Activated CD8-positive, alpha-beta memory T cell treated with anti-CD3 and anti-CD28 coated beads for 48 hours (primary cell): ENCODE measurements at regions not wholly inside any gene's neighbourhood (a gene's known extent, or its start where the extent isn't known, plus 50 kb on each side); places are given as distances from the start of the nearest gene placed in this dataset.

Experiments
- DNase-seq, 3 experiments: peaks; one replicate each; pipeline ENCODE4 v3.0.0-alpha.2; 2020; ENCODE audit warnings: low read depth in 2 of 3, low spot score in 2 of 3

- no peak for DNase-seq
These were observed 180.4 kb downstream of the KIF26A start for GRCh38 chr14:104318558-104319490.

DNA sequence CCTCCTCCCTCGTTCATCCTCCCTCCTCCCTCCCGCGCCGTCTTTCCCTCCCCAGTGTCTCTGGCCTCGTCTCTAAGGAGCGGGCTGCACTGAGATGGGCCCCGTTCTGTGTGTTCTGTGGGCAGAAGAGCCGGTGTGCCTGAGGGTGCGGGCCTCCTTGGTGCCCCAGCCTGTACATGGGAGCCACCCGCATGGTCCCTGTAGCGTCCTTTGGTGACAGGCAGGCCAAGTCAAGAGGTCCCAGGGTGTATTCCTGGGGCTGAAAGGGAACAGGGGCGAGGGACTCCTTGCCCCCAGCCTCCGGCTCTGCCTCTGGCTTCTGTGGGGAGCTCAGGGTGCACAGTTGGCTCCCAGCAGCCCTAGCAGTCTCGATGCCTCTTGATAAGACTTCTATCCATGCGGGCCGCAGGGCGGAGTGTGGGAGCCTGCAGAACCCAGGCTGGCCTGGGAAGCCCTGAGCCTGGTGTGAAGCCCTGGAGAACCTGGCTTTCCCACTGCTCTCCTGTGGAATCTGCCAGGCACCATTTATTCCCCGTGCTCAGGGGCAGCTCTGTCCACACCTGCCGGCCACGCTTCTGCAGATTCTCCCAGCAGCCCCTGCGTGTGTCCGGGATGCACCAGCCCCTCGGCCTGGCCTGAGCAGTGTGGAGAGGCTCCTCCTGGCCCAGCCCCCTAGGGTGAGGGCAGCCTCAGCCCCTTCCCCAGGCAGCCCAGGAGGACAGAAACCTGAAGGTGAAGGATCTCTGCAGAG is 181.3 kb downstream of the KIF26A start:
- DNase-seq: no peak

DNA sequence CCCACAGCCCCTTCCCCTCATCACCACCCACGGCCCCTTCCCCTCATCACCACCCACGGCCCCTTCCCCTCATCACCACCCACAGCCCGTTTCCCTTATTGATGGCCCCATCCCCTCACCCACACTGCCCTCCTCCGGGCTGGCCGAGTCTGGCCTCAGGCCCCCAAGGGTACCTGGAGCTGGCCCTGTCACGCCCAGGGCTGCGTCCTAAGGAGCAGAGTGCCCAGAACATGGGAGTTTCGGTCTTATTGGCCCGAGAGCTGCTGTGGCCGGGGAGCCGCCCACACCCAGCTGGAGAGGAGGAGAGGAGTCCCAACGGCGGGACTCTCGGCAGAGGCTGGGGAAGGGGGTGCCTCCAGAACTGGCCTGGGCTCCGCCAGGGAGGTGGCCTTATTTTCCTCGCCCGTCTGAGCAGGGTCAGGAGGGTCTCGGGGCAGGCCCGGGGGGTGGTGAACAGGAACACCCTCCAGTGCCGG is 182.3 kb downstream of the KIF26A start:
- no peak for DNase-seq

DNA sequence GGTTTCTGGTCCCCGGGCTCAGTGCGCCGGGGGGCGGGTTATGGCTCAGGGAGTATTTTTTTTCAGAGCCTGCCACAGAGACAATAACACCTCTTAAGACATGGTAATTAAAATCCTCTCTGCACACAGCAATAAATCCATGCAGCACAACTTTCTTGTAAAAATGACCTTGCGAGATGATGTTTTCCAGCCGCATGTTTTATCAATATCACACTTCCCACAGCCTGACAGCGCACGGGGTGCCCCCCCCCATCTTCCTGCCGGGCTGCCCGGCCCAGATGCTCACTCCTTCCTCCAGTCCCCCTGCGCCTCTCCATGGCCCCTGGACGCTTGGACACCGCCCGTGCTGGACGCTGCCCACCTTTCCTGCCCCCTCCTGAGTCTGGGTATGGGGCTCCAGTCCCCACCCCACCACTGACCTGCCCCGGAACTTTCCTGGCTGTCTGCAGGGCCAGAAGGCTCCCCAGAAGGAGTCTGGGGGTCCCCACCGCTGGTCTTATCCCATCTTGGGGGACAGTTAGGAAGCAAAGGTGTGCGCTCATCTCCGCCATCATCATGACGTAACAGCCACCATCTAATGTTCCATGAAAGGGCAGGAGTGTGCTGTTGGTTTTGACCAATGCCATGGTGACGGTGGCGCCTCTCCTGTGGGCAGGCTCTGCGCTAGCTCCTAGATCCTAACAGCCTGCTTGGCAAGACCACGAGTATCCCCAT is 182.9 kb downstream of the KIF26A start:
- DNase-seq: no peak

GRCh38 chr14:104321802-104322130 is 183.4 kb downstream of the KIF26A start:
- DNase-seq: no peak

GRCh38 chr14:104322531-104323366 is 184.4 kb downstream of the KIF26A start:
- no peak for DNase-seq

GRCh38 chr14:104323551-104324175 is 185.3 kb downstream of the KIF26A start:
- no peak for DNase-seq

DNA sequence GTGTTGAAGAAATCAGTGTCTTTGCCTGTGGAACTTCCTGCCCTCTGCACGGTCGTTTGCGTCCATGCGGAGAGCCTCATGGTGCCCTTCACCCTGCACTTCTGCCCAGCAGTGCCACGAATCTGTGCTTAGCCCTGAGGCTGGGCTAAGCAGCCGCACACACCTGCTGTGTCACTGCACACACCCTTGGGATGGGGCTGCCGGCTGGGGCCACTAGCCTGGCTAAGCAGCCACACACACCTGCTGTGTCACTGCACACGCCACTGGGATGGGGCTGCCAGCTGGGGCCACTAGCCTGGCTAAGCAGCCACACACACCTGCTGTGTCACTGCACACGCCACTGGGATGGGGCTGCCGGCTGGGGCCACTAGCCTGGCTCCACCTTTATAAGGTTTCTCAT is 188.5 kb downstream of the KIF26A start:
- no peak for DNase-seq

- DNase-seq: no peak
These were observed 190.2 kb downstream of the KIF26A start for GRCh38 chr14:104328607-104329006.

DNA sequence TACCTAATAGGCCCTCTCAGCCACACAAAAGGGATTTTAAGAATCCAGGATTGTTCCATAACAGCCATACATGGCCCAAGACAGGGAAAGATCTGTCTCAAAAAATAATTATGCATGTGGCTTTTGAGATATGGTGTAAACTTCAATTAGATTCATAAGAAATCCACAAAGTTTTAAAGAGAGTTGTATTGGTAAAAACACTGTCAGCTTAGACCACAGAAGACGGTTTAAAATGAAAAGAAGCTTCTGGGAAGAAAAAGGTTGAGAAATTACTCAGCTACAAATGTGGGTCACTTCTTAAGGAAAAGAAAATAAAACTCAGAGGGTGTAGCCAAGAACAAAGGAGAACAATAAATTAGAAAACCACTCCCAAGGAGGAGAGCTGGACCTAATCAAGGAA is 191.4 kb downstream of the KIF26A start:
- no peak for DNase-seq

GRCh38 chr14:104331871-104332605 is 193.7 kb downstream of the KIF26A start:
- no peak for DNase-seq

DNA sequence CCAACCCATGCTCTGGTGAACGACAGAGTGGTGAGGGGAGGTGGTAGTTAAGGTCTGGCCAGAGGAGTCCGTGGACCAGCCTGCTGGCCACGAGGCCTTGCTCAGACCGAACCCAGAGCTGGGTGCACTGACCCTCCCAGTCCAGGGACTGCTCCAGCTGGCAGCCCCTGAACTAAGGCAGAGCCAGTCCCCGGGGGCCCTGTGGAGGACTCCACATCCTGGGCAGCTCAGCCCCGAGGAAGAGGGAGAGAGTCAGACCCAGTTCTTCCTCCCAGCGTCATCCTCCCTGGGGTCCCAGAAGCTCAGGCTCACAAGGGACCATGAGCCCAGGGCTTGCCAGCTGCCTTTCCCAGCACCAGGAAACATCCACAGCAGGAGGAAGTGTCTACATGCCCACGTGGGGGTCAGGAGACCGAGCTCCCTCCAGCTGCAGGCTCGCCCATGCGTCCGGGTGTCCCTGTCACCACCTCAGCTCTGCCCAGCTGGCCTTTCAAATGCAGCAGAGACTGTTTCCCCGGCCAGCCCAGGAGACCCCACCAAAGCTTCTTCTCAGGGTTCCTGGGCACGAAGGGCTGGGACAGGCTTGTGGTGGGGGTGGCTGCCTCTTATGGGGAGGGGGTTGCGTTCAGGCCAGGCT is 194.4 kb downstream of the KIF26A start:
- no peak for DNase-seq

GRCh38 chr14:104333646-104334423 is 195.4 kb downstream of the KIF26A start:
- no peak for DNase-seq

GRCh38 chr14:104334424-104335161 is 196.2 kb downstream of the KIF26A start:
- no peak for DNase-seq

- no peak for DNase-seq
These were observed 196.8 kb downstream of the KIF26A start for GRCh38 chr14:104335176-104335575.

GRCh38 chr14:104335611-104336010 is 197.2 kb downstream of the KIF26A start:
- DNase-seq: no peak

GRCh38 chr14:104337351-104337750 is 199.0 kb downstream of the KIF26A start:
- no peak for DNase-seq

DNA sequence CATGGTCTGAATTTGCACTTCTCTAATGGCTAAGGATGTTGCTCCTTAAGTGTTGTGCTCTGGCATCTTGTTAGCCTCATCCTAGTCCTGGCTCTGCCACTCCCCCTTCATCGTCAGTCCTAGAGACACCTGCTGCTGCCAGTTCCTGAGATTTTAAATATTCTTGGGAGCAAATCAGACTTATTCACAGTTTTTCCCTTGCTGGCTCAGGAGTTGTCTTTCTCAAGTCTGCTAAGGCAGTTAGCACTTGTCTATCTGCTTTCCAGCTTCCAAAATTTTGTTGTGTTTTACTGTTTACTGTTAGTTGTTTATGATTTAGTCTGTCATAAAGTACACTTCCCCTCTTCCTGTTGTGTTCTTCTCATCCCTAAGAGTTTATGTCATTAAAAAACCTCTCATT is 201.0 kb downstream of the KIF26A start:
- DNase-seq: no peak
